GM12873 (cell line): ENCODE measurements at regions not wholly inside any gene's neighbourhood (a gene's known extent, or its start where the extent isn't known, plus 50 kb on each side); places are given as distances from the start of the nearest gene placed in this dataset.

Source experiments
- CTCF ChIP-seq: IDR thresholded peaks from 2 replicates; pipeline ENCODE4 v1.5.1; 2012; ENCODE audit warnings: low read depth, mild to moderate bottlenecking, moderate library complexity, low read length, control low read depth; ENCODE audit not compliant: insufficient read depth; ENCODE audit errors: missing control alignments

GRCh38 chr1:80447526-80447925, 1353.2 kb upstream of the ADGRL2 start:
- TF ChIP-seq CTCF = no peak

GRCh38 chr1:80445033-80445432, 1355.7 kb upstream of the ADGRL2 start:
- TF ChIP-seq CTCF = no peak

- TF ChIP-seq CTCF = no peak
These were observed 1356.6 kb upstream of the ADGRL2 start for GRCh38 chr1:80444171-80444570.

- no peak for TF ChIP-seq CTCF
These were observed 1359.1 kb upstream of the ADGRL2 start for GRCh38 chr1:80441664-80442063.

- no peak for TF ChIP-seq CTCF
These were observed 1363.9 kb upstream of the ADGRL2 start for GRCh38 chr1:80436851-80437250.

GRCh38 chr1:80427881-80428280, 1372.9 kb upstream of the ADGRL2 start:
- no peak for TF ChIP-seq CTCF

- no peak for TF ChIP-seq CTCF
These were observed 1376.5 kb upstream of the ADGRL2 start for GRCh38 chr1:80424249-80424648.
